Naive thymus-derived CD4-positive, alpha-beta T cell (primary cell): ENCODE measurements at regions not wholly inside any gene's neighbourhood (a gene's known extent, or its start where the extent isn't known, plus 50 kb on each side); places are given as distances from the start of the nearest gene placed in this dataset.

Experiments used
- ATAC-seq: fragments of 150-1000 bp; cut with Tn5 transposase; 2 replicates; pipeline ENCODE4 v1.10.0; 2021; ENCODE audit warnings: mild to moderate bottlenecking, moderate library complexity
- CTCF ChIA-PET: fragments of 350-600 bp; sonication (Branson Sonifier 250); formaldehyde crosslinking; loops from one replicate; lab custom pipeline; 2021; ENCODE audit warnings: antibody characterized with exemption; lab: Charles Lee
- POLR2A ChIA-PET: fragments of 350-600 bp; sonication (Branson Sonifier 250); formaldehyde crosslinking; loops from one replicate; lab custom pipeline; 2021; ENCODE audit warnings: antibody characterized with exemption, inconsistent platforms; lab: Charles Lee
- DNase-seq, 9 donors: peaks; one replicate each; pipeline versions ENCODE4 v3.0.0 to v3.0.0-alpha.2; 2020 to 2022; ENCODE audit warnings: mixed read lengths in 1 of 9
- H3K27ac ChIP-seq: one replicate; pipeline ENCODE4 v1.7.0; 2013; ENCODE audit warnings: mild to moderate bottlenecking, low read depth, low read length, moderate library complexity
- H3K27me3 ChIP-seq, 2 donors: one replicate each; pipeline ENCODE4 v1.7.0; 2013; ENCODE audit warnings: low read length in 2 of 2, mild to moderate bottlenecking in 2 of 2, moderate library complexity in 2 of 2; ENCODE audit not compliant: control insufficient read depth in 2 of 2, insufficient read depth in 2 of 2
- H3K36me3 ChIP-seq, 3 experiments: 1 replicate in 2 of 3; 2 replicates in 1 of 3; pipeline ENCODE4 v1.7.0; 2013; ENCODE audit warnings: low read length in 3 of 3, mild to moderate bottlenecking in 3 of 3, moderate library complexity in 1 of 3; ENCODE audit not compliant: insufficient read depth in 3 of 3, control insufficient read depth in 2 of 3
- H3K4me1 ChIP-seq, 2 donors: one replicate each; pipeline ENCODE4 v1.7.0; 2013; ENCODE audit warnings: low read length in 2 of 2, mild to moderate bottlenecking in 2 of 2, moderate library complexity in 1 of 2; ENCODE audit not compliant: control insufficient read depth in 2 of 2, insufficient read depth in 2 of 2
- H3K4me3 ChIP-seq: 2 replicates; pipeline ENCODE4 v1.7.0; 2013; ENCODE audit warnings: mild to moderate bottlenecking, low read length
- H3K9me3 ChIP-seq, 3 experiments: 1 replicate in 2 of 3; 2 replicates in 1 of 3; pipeline ENCODE4 v1.7.0; 2013; ENCODE audit warnings: low read length in 3 of 3; ENCODE audit not compliant: control insufficient read depth in 2 of 3
- H3K27ac Mint-ChIP-seq, 9 donors: one replicate each; pipeline ENCODE4 v1.8.0; 2020 to 2022; ENCODE audit warnings: mixed read lengths in 9 of 9, mild to moderate bottlenecking in 8 of 9, moderate library complexity in 5 of 9, inconsistent platforms in 2 of 9
- H3K27me3 Mint-ChIP-seq, 5 donors: one replicate each; pipeline ENCODE4 v1.8.0; 2021 to 2022; ENCODE audit warnings: mixed read lengths in 5 of 5, mild to moderate bottlenecking in 1 of 5
- H3K36me3 Mint-ChIP-seq, 5 donors: one replicate each; pipeline ENCODE4 v1.8.0; 2020 to 2022; ENCODE audit warnings: mixed read lengths in 5 of 5, mild to moderate bottlenecking in 3 of 5, inconsistent platforms in 1 of 5
- H3K4me1 Mint-ChIP-seq, 7 donors: one replicate each; pipeline ENCODE4 v1.8.0; 2020 to 2022; ENCODE audit warnings: mixed read lengths in 7 of 7, mild to moderate bottlenecking in 3 of 7, inconsistent platforms in 1 of 7
- H3K4me3 Mint-ChIP-seq, 10 donors: one replicate each; pipeline ENCODE4 v1.8.0; 2020 to 2022; ENCODE audit warnings: mild to moderate bottlenecking in 10 of 10, mixed read lengths in 10 of 10, moderate library complexity in 6 of 10, inconsistent platforms in 2 of 10
- H3K9me3 Mint-ChIP-seq, 11 donors: one replicate each; pipeline ENCODE4 v1.8.0; 2020 to 2022; ENCODE audit warnings: mixed read lengths in 11 of 11, mild to moderate bottlenecking in 4 of 11, inconsistent platforms in 1 of 11, moderate library complexity in 1 of 11
- intact Hi-C, 2 donors: fragments of 100-400 bp; cut with micrococcal nuclease; formaldehyde crosslinking; loops; one replicate each; pipeline ENCODE4 v1.15.1; 2023

GRCh38 chr6:93985953-93986352 is 566.6 kb upstream of the EPHA7 start:
- DNase-seq (no peak), ATAC-seq (no peak)
- ChIA-PET POLR2A (no interaction called here), CTCF (no interaction called here)
- Histone ChIP-seq H3K27ac (no peak overlapping the region), H3K27me3 (no peaks in the 10 kb centered on the region), H3K36me3 (no peaks in the 10 kb centered on the region), H3K9me3 (no peaks in the 10 kb centered on the region), H3K4me3 (no peak overlapping the region), H3K4me1 (no peaks in the 10 kb centered on the region)
- no peaks in the 10 kb centered on the region for H3K36me3 Mint-ChIP-seq
- no peaks in the 10 kb centered on the region for H3K4me1 Mint-ChIP-seq
- H3K27me3 Mint-ChIP-seq = no peaks in the 10 kb centered on the region
- no peak overlapping the region for H3K4me3 Mint-ChIP-seq
- H3K27ac Mint-ChIP-seq = no peak overlapping the region
- intact Hi-C loops = no loop called here
- H3K9me3 Mint-ChIP-seq = peaks cover 0 to 18% (median 2%) of the 10 kb centered on the region in 11 donors

- no peaks in the 10 kb centered on the region for H3K27me3 Mint-ChIP-seq
- H3K9me3 Mint-ChIP-seq = peaks cover 0 to 22% (median 3%) of the 10 kb centered on the region in 11 donors
- intact Hi-C loops = no loop called here
- no peak overlapping the region for H3K27ac ChIP-seq
- H3K36me3 ChIP-seq = no peaks in the 10 kb centered on the region
- H3K27ac Mint-ChIP-seq = no peak overlapping the region
- ATAC-seq (no peak), DNase-seq (no peak)
- peaks cover 0 to 4% (median 0%) of the 10 kb centered on the region in 5 donors for H3K36me3 Mint-ChIP-seq
- H3K9me3 ChIP-seq = no peaks in the 10 kb centered on the region
- ChIA-PET CTCF (no interaction called here), POLR2A (no interaction called here)
- no peak overlapping the region for H3K4me3 ChIP-seq
- H3K27me3 ChIP-seq = no peaks in the 10 kb centered on the region
- no peaks in the 10 kb centered on the region for H3K4me1 ChIP-seq
- no peaks in the 10 kb centered on the region for H3K4me1 Mint-ChIP-seq
- no peak overlapping the region for H3K4me3 Mint-ChIP-seq
Observed at GRCh38 chr6:93975159-93975558, 555.8 kb upstream of the EPHA7 start.

DNA sequence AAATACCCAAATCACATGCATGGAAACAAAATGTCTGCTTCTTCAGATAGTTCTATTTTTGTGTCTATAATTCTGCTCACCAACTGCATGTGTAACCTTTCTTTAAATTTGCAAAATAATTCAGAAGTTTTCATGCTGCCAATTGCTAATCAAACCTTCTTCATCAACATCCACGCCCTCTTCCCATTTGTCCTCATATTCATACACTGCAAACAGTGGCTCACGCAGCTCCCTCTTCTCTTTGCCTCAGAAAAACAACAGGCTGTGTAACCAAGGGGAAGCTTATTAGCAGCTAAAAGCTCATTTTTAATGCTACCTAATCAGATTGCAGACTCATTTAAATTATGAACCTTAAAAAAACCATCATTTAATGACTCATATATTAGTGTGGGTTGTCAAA is 555.0 kb upstream of the EPHA7 start:
- ChIA-PET CTCF (no interaction called here), POLR2A (no interaction called here)
- H3K27ac Mint-ChIP-seq = no peak overlapping the region
- H3K9me3 Mint-ChIP-seq = peaks cover 0 to 20% (median 3%) of the 10 kb centered on the region in 11 donors
- no peaks in the 10 kb centered on the region for H3K4me1 Mint-ChIP-seq
- Histone ChIP-seq H3K4me3 (no peak overlapping the region), H3K9me3 (no peaks in the 10 kb centered on the region), H3K36me3 (no peaks in the 10 kb centered on the region), H3K27ac (no peak overlapping the region), H3K27me3 (no peaks in the 10 kb centered on the region), H3K4me1 (no peaks in the 10 kb centered on the region)
- intact Hi-C loops = no loop called here
- H3K36me3 Mint-ChIP-seq = peaks cover 0 to 4% (median 0%) of the 10 kb centered on the region in 5 donors
- no peaks in the 10 kb centered on the region for H3K27me3 Mint-ChIP-seq
- no peak for DNase-seq
- no peak for ATAC-seq
- H3K4me3 Mint-ChIP-seq = no peak overlapping the region

GRCh38 chr6:93972791-93973190 is 553.4 kb upstream of the EPHA7 start:
- CTCF ChIA-PET = no interaction called here

GRCh38 chr6:93970684-93971083 is 551.3 kb upstream of the EPHA7 start:
- Histone ChIP-seq H3K36me3 (no peaks in the 10 kb centered on the region), H3K4me1 (no peaks in the 10 kb centered on the region), H3K27ac (no peak overlapping the region), H3K27me3 (no peaks in the 10 kb centered on the region), H3K4me3 (no peak overlapping the region), H3K9me3 (no peaks in the 10 kb centered on the region)
- no peak overlapping the region for H3K27ac Mint-ChIP-seq
- DNase-seq (no peak), ATAC-seq (no peak)
- no peaks in the 10 kb centered on the region for H3K27me3 Mint-ChIP-seq
- no peaks in the 10 kb centered on the region for H3K4me1 Mint-ChIP-seq
- H3K9me3 Mint-ChIP-seq = peaks cover 0 to 29% (median 3%) of the 10 kb centered on the region in 11 donors
- no peak overlapping the region for H3K4me3 Mint-ChIP-seq
- intact Hi-C loops = no loop called here
- H3K36me3 Mint-ChIP-seq = peaks cover 0 to 4% (median 0%) of the 10 kb centered on the region in 5 donors
- ChIA-PET POLR2A (no interaction called here), CTCF (no interaction called here)

More at GRCh38 chr6:93972791-93973190, 553.4 kb upstream of the EPHA7 start:
- no peaks in the 10 kb centered on the region for H3K9me3 ChIP-seq
- POLR2A ChIA-PET = no interaction called here
- DNase-seq (no peak), ATAC-seq (no peak)
- no peaks in the 10 kb centered on the region for H3K27me3 ChIP-seq
- Mint-ChIP-seq H3K27me3 (no peaks in the 10 kb centered on the region), H3K9me3 (peaks cover 0 to 27% (median 3%) of the 10 kb centered on the region in 11 donors), H3K4me1 (no peaks in the 10 kb centered on the region), H3K27ac (no peak overlapping the region), H3K4me3 (no peak overlapping the region), H3K36me3 (peaks cover 0 to 4% (median 0%) of the 10 kb centered on the region in 5 donors)
- intact Hi-C loops = no loop called here
- H3K36me3 ChIP-seq = no peaks in the 10 kb centered on the region
- H3K27ac ChIP-seq = no peak overlapping the region
- H3K4me3 ChIP-seq = no peak overlapping the region
- no peaks in the 10 kb centered on the region for H3K4me1 ChIP-seq

DNA sequence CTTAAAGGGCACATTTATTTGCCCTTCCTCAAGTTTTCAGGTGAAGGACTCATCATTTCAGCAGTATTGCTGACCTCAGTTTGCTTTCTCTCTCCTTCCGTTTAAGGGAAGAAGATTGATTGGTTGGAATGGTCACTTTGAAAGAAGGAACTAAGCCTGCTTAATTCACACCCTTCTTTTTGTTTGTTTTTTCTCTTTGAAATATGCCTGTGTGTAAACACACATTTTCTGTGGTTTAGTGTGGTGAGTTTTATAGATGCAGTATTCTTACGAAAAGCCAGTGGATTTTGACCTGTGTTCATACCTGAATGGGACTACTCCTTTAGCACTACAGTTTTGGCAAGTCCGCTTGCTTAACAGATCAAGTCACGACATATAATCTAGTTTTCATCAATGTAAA is 548.8 kb upstream of the EPHA7 start:
- Mint-ChIP-seq H3K36me3 (peaks cover 0 to 4% (median 0%) of the 10 kb centered on the region in 5 donors), H3K4me1 (no peaks in the 10 kb centered on the region), H3K27ac (no peak overlapping the region), H3K4me3 (no peak overlapping the region), H3K27me3 (no peaks in the 10 kb centered on the region), H3K9me3 (peaks cover 0 to 24% (median 2%) of the 10 kb centered on the region in 11 donors)
- Histone ChIP-seq H3K4me3 (no peak overlapping the region), H3K4me1 (no peaks in the 10 kb centered on the region), H3K9me3 (no peaks in the 10 kb centered on the region), H3K36me3 (no peaks in the 10 kb centered on the region), H3K27ac (no peak overlapping the region), H3K27me3 (no peaks in the 10 kb centered on the region)
- DNase-seq (no peak), ATAC-seq (no peak)
- ChIA-PET CTCF (no interaction called here), POLR2A (no interaction called here)
- intact Hi-C loops = no loop called here

DNA sequence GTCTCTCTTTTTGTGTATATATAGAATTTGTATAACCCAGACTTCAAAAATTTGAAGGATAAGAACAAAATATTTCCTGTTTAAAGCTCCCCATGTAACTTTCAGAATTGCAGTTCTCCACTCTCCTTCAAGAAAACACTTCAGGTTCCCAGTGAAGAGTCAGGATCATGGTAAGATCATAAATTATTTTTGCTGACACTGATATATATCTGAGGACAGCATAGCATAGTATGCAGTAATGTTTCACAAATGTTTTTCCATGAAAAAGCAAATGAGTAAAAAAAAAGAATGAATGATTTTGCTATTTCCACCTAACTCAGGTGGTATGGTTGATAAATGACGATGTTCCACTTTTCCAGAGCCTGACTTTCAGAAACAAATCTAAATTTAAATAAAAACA is 545.6 kb upstream of the EPHA7 start:
- DNase-seq (no peak), ATAC-seq (no peak)
- POLR2A ChIA-PET = no interaction called here
- no peaks in the 10 kb centered on the region for H3K9me3 ChIP-seq
- H3K27ac ChIP-seq = no peak overlapping the region
- H3K36me3 ChIP-seq = no peaks in the 10 kb centered on the region
- H3K4me3 Mint-ChIP-seq = no peak overlapping the region
- H3K27me3 ChIP-seq = no peaks in the 10 kb centered on the region
- H3K4me3 ChIP-seq = no peak overlapping the region
- no peaks in the 10 kb centered on the region for H3K36me3 Mint-ChIP-seq
- intact Hi-C loops = no loop called here
- no peaks in the 10 kb centered on the region for H3K27me3 Mint-ChIP-seq
- H3K27ac Mint-ChIP-seq = no peak overlapping the region
- CTCF ChIA-PET = no interaction called here
- no peaks in the 10 kb centered on the region for H3K4me1 ChIP-seq
- H3K4me1 Mint-ChIP-seq = no peaks in the 10 kb centered on the region
- peaks cover 0 to 15% (median 0%) of the 10 kb centered on the region in 11 donors for H3K9me3 Mint-ChIP-seq
